PC-3 (cell line): ENCODE measurements at regions not wholly inside any gene's neighbourhood (a gene's known extent, or its start where the extent isn't known, plus 50 kb on each side); places are given as distances from the start of the nearest gene placed in this dataset.

Source experiments
- CTCF ChIP-seq: fragments of 300-600 bp; sonication (generic); conservative IDR thresholded peaks from 2 replicates; pipeline ENCODE4 v1.5.1; 2017; ENCODE audit warnings: antibody characterized with exemption, low read depth, mild to moderate bottlenecking, low read length
- EZH2 ChIP-seq: fragments of 300-600 bp; sonication (generic); IDR thresholded peaks from one replicate; pipeline ENCODE4 v1.6.1; 2017; ENCODE audit warnings: antibody characterized with exemption, mild to moderate bottlenecking, low read length; ENCODE audit not compliant: unreplicated experiment
- EZH2phosphoT487 ChIP-seq: fragments of 300-600 bp; sonication (generic); IDR thresholded peaks from 2 replicates; pipeline ENCODE4 v1.6.1; 2018; ENCODE audit warnings: mild to moderate bottlenecking, antibody characterized with exemption, low read length, borderline replicate concordance

- no peak for TF ChIP-seq CTCF
- TF ChIP-seq EZH2: no peak
- TF ChIP-seq EZH2phosphoT487: no peak
Measured at GRCh38 chr4:94139931-94140612, 67.6 kb upstream of the SMARCAD1 start.
